GM18508 (cell line): ENCODE measurements at regions not wholly inside any gene's neighbourhood (a gene's known extent, or its start where the extent isn't known, plus 50 kb on each side); places are given as distances from the start of the nearest gene placed in this dataset.
A peak's percentile ranks its signal among the peaks of the same experiment; 100 is the strongest.

Experiments
- ATAC-seq: cut with Tn5 transposase; IDR thresholded peaks from one replicate; pipeline ENCODE4 v1.9.1; 2021; ENCODE audit warnings: moderate number of reproducible peaks; ENCODE audit not compliant: insufficient read depth, unreplicated experiment

DNA sequence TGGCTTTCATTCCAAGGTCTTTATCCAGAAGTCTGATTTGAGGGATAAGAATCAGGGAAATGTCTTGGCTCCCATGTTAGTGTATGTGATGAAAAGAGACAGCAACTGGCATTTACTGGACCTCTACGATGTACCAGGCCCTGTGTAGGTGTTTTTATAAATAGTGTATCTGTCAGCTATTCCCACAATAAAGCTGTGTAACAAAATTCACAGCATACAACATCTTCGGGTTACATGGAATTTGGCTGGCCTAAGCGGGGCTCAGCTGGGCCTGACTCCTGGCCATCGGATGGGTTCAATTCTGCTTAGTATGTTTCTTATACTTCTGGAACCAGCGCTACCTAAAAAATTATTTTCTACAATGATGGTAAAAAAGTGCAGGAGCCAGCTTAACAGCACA lies 128.2 kb downstream of the SNX5 start:
- ATAC-seq, result no peak

GRCh38 chr20:17838921-17839320 lies 129.7 kb downstream of the SNX5 start:
- no peak for ATAC-seq

GRCh38 chr20:17837179-17837578 lies 131.4 kb downstream of the SNX5 start:
- ATAC-seq, result no peak

- no peak for ATAC-seq
These were observed 132.2 kb downstream of the SNX5 start for GRCh38 chr20:17836303-17836861.

DNA sequence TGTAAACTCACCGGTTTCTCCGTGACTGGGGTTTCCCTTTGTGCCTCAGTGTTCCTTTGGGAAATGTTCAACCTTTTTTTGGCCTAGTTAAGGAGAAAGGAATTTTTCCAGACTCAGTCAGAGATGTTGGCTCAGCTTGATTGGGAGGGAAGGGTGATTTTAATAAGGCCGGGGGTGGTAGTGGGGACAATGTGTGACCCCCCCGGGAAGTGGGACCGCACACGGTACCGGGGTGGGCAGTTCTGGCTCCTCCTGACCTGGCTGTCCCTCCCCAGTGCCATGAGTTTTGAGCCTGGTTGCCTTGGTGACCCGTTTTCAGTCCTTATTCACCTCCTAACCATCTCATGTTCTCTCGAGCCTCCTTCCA lies 132.7 kb downstream of the SNX5 start:
- ATAC-seq, result no peak

- ATAC-seq, result no peak
These were observed 133.2 kb downstream of the SNX5 start for GRCh38 chr20:17835240-17835933.

- no peak for ATAC-seq
These were observed 133.8 kb downstream of the SNX5 start for GRCh38 chr20:17834804-17835203.

GRCh38 chr20:17833036-17833674 lies 133.4 kb downstream of the BANF2 start:
- no peak for ATAC-seq

- ATAC-seq, result no peak
These were observed 132.6 kb downstream of the BANF2 start for GRCh38 chr20:17832236-17832915.

- no peak for ATAC-seq
These were observed 128.9 kb downstream of the BANF2 start for GRCh38 chr20:17828598-17829144.

- no peak for ATAC-seq
These were observed 128.2 kb downstream of the BANF2 start for GRCh38 chr20:17827759-17828559.

GRCh38 chr20:17827079-17827478 lies 127.3 kb downstream of the BANF2 start:
- no peak for ATAC-seq

DNA sequence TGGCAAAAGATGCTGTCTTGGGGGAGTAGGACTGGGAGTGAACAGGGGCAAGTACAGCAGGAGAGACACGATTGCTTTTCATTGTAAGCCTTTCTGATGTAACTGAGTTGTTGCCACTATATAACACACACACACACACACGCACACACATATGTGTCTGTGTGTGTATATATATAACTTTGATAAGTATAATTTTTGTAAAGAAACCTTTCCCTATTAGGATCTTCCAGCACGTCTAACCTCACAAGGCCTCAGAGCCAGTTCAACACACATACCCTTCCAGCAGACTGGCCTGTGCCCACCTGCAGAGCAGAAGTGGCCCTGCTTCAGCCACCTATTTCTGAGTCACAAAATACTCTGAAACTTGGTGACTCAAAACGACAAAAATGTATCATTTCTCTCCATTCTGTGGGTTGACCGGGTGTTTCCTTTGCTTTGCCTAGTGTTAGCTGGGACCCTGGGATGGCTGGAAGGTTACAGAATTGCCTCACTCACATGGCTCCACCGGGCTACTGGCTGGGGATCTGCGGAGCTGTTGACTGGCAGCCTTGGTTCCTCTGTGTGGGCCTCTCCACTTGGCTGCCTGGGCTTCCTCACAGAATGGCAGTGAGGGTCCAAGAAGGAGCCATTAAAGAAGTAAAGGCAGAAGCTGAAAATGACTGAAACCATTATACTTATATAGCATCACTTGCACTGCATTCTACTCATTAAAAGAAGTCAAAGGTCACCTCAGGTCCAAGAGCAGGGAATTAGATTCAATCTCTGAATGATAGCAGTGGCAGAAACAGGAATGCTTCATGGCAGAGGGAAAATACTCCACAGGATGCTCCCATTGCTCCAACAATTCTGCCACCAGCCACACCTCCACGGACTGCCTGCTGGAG lies 126.4 kb downstream of the BANF2 start:
- peak; percentile 90 for ATAC-seq

- ATAC-seq, result peak; percentile 7
These were observed 125.6 kb downstream of the BANF2 start for GRCh38 chr20:17825252-17825959.

DNA sequence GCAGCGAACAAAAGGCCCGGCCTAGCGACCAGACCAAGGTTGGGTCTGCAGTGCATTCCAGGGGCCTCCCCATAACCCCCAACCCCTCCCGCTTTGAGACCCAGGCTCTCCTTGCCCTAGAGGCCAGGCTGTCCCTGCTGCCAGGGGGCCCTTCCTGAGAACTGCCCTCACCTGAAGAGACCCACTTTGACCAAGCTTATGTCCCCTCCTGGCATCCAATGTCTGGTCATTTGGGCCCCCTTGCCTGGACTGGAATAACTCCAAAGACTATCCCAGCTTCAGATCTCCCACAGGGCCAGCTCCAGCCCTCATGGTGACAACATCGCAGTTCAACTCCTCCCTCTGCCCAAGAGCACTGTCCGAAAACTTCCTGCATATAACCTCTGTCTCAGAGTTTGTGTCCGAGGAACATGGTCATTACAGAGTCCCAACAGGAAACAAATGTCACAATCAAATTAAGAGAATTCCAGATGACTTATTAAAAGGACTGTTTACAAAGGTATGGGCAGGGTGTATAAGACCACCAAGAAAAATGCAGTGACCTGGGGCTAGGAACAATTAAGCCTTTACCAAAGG lies 125.0 kb downstream of the BANF2 start:
- ATAC-seq, result no peak

DNA sequence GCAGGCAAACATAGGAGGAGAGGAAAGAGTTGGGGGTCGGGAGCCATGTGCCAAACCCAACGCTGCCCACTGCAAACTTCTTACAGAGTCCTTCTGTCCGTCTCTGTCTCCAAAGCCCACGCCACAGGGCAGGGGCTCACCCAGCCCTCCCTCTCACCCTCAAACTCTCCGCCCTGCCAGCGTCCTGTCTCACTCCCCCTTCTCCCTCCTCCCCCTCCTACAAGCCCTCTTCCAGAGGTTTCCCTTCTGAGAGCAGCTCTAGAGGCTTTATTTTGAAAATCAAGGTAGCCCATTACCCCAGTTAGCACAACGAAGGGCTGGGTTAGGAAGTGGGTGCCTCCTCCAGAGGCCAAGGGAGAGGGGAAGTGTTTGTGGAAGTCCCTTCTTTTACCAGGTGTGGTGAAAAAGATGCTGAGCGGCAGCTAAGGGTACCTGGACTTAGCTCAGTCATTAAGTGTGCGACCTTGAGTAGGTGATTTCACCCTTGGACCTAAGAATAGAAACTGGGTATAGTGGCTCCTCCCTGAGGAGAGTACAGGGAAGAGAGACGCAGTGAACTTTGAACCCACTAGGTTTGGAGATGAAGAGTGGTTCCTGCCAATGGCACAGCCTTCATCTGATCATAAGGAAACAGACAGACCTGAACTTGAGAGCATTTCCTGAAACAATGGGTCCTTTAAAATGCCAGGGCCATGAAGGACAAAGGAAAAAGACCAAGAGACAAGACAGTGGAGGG lies 123.8 kb downstream of the BANF2 start:
- no peak for ATAC-seq

GRCh38 chr20:17822540-17823408 lies 123.0 kb downstream of the BANF2 start:
- no peak for ATAC-seq
